HG03095 (cell line): ENCODE measurements at regions not wholly inside any gene's neighbourhood (a gene's known extent, or its start where the extent isn't known, plus 50 kb on each side); places are given as distances from the start of the nearest gene placed in this dataset.

Experiments used
- ATAC-seq: cut with Tn5 transposase; IDR thresholded peaks from one replicate; pipeline ENCODE4 v1.9.1; 2021; ENCODE audit warnings: moderate library complexity; ENCODE audit not compliant: unreplicated experiment

DNA sequence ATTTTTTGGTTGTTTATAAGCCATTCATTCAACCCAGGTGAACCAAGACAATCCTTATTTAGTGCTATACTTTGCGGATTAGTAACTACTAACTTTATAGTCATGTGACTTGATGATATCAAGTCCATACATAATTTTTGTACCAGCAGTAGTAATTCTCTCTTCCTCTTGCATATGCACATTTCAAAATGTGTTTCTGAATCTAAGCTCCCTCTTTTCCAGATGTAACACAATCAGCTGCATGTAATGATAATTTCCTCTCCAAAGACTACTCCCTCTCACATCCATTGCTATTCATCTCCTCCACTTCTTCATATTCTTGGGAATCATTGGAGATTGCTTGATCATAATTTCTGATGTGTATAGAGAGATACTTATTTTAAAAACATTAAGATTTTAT, 510.1 kb upstream of the CDH18 start:
- no peak for ATAC-seq

DNA sequence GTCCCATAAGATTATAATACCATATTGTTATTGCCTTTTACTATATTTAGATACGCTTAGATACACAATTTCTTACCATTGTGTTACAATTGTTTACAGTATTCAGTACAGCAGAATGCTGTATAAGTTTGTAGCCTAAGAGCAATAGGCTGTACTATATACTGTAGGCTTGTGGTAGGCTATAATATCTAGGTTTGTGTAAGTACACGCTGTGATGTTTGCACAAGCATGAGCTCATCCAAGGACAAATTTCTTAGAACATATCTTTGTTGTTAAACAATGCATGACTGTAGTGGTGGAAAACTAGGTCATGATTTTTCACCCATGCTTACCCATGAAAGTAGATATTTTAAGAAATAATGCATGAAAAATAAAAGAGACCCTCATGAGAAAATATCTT, 509.4 kb upstream of the CDH18 start:
- ATAC-seq = no peak

DNA sequence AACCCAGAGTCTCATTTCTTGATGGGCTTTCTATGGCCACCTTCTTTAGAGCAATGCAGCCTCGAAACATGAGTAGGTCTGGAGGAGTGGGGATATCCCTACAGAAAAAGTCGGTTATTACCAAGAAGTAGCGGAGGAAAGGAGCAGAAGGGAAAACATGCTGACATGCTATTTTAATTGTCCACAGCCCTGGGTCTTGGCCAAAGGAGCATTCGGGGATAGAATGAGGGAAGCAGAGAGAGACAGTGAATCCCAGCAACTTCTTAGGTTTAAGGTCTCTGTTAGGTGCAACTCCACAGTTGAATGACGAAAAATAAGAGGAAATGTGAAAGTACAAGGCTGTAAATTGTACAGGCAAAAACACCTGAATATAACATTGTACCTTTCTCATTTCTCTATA, 506.7 kb upstream of the CDH18 start:
- ATAC-seq = no peak

GRCh38 chr5:20486826-20487225, 498.8 kb upstream of the CDH18 start:
- ATAC-seq = no peak

DNA sequence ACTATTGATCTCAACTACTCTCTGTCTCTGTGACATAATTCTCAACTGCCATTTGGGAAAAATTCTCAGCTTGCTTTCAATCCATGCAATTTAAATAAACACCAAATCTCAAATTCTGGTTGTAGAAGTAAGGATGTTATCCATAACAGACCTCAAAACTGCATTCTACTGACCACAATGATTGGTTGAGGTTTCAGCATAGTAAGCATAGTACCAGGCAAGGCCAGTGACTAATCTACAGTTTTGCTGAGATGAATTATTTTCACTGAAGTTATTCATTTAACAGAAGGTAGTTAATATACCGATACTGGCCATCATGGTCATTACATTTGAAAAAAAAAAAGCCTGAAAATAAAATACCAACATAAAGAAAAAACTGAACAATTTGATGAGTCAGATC, 488.0 kb upstream of the CDH18 start:
- no peak for ATAC-seq

DNA sequence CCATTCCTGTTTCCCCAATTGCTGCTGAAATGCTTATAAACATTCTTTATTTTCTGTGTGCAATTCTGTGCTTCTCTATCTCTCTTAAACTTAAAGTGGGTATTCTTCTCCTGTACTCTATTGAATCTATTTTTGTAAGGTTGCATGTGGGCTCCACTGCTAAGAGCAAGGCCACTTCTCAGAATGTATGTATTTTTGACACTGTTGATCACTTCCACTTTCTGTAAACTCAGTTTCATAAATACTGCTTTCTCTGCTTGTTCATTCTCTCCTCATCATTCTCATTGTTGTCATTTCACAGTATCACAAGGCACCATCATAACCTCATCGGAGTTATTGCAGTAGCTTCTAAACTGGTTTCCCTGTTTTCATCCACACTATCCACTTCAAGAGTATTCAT, 483.0 kb upstream of the CDH18 start:
- no peak for ATAC-seq

DNA sequence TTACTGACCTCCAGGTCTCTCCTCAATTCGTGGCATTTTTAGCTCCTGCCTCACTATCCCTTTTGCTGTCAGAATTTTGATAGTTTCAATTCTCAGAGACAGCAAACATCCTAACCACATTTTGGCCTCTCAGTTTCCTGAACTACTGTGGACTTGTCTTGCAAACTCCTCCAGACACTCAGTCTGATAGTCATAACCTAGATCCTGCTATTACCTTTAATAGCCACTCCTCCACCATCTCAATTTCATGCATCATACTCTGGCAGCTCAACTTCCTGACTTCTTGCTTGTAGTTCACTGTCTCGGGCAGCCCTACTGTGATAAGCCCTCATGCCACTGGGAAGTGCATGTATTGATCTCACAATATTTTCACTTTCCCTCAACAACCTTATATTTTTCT, 481.8 kb upstream of the CDH18 start:
- ATAC-seq = no peak

DNA sequence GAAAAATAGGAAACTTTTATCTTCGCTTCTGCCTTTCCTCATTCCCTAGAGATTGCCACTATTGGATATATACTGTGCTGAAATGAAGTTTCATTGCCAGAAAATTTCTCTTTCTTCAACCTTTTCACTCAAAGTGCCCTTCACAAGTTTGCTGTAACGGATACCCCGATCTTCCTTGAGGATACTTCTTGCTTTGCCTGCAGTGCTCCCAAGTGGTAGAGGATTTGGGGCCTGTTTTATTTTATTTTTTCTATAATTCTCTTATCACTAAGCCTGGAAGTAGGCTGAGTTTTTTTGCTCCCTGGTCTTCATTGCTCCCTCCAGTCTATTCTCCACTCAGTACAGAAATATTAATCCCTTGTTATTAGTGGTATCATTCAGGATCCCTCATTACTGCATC, 481.4 kb upstream of the CDH18 start:
- ATAC-seq = no peak

DNA sequence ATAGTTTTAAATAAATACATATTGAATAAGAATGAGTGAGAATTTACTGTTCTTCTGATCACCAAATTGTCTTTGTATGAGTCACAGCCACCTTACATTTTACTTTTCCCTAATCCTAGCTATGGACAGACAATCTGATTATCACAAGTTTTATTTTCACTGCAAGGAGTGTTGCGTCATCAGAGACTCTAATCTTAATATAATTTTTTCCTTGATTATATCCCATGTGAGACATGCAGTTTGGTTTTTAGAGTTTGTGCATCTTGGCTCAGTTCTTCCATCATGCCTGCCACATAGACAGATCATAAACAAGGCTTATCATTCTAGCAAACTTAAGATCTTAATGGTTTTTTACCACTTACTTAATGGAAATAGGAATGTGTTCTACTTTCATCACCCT, 478.5 kb upstream of the CDH18 start:
- ATAC-seq = no peak

DNA sequence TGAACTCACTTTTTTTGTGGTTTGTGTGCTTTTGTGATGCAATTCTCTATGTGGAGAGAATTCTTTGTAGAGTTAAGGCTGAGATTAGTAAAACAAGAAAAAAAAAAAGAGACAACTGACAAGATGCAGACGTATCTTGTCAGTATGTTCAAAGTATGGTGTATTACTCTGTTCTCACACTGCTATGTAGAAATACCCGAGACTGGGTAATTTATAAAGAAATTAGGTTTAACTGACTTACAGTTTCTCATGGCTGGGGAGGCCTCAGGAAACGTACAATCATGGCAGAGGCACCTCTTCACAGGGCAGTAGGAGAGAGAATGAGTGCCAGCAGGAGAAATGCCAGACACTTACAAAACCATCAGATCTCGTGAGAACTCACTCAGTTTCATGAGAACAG, 475.2 kb upstream of the CDH18 start:
- no peak for ATAC-seq

DNA sequence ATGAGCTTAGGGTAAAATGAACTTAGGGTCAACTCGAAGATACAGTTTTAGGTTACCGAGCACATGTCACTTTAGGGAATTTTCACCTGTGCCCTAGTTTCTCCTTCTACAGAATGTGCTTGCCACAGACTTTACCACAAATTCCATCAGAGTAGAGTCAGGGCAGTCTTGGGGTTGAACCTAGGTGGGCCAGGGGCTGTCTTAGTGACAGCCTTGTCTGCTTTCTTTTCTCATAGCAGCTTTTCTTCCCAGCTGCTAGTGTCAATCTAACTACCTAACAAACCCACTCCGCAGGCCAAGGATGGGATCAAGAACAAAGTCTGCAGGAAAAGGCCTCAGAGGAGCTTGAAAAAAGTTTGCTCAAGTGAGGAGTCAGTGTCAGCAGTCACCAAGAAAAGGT, 458.1 kb upstream of the CDH18 start:
- no peak for ATAC-seq

GRCh38 chr5:20445326-20445860, 457.4 kb upstream of the CDH18 start:
- no peak for ATAC-seq

GRCh38 chr5:20434786-20435185, 446.8 kb upstream of the CDH18 start:
- no peak for ATAC-seq

DNA sequence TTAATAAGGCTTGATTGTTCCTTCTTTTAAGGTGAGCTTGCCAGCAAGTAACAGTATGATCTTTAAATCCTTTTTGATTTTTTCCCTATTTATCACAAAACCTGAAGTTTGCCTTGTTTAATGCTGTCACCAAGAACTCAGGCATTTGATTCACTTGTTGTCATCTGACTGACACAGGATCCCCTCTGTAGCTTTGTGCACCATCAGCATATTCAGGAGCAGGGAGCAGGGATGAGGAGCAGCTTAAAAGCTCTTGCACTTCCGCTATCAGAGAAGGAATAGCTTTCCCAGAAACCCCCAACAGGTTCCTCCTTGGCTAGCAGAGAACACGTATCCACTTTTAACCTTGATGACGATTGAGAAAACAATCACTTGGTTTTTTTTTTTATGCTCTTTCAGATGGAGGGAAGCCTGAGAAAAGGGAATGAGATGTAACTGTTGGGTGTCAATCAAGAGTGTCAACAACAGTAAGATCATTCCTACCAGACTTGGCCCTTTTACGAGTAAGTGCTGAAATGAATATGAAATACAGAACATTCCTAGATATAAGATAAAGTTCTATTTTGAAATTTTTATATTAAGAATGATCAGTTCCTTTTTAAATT, 433.1 kb upstream of the CDH18 start:
- ATAC-seq = no peak
